ENCODE measurements at regions not wholly inside any gene's neighbourhood (a gene's known extent, or its start where the extent isn't known, plus 50 kb on each side); places are given as distances from the start of the nearest gene placed in this dataset.
"Not testable (repeated sequence)": the region's sequence is repeated elsewhere in the genome, so short reads cannot be mapped to it uniquely, and the experiment has no call there.

GRCh38 chr1:219070395-219070794, 103.3 kb upstream of the LYPLAL1 start:
- not testable (repeated sequence) for H3K4me1 ChIP-seq (ENCODE audit: control insufficient read depth, insufficient read depth, low read length); H3K27me3 ChIP-seq (ENCODE audit: control insufficient read depth, insufficient read depth, low read length)

GRCh38 chr1:219071209-219071608, 102.5 kb upstream of the LYPLAL1 start:
- H3K4me1 ChIP-seq (ENCODE audit: control insufficient read depth, insufficient read depth, low read length): peaks cover 3% of the 10 kb centered on the region
- H3K36me3 ChIP-seq (ENCODE audit: control insufficient read depth, insufficient read depth, low read length): no peaks in the 10 kb centered on the region
- no peaks in the 10 kb centered on the region for H3K27me3 ChIP-seq (ENCODE audit: control insufficient read depth, insufficient read depth, low read length)
- H3K27ac ChIP-seq (ENCODE audit: low read depth, low read length): no peak overlapping the region
- no peak overlapping the region for H3K9ac ChIP-seq (ENCODE audit: low read length)
- no peak overlapping the region for H3K4me3 ChIP-seq (ENCODE audit: low read length)

More at GRCh38 chr1:219070395-219070794, 103.3 kb upstream of the LYPLAL1 start:
- not testable (repeated sequence) for H3K27ac ChIP-seq (ENCODE audit: low read depth, low read length); H3K9ac ChIP-seq (ENCODE audit: low read length); H3K4me3 ChIP-seq (ENCODE audit: low read length); H3K36me3 ChIP-seq (ENCODE audit: control insufficient read depth, insufficient read depth, low read length)

GRCh38 chr1:219072329-219072728, 101.3 kb upstream of the LYPLAL1 start:
- Histone ChIP-seq H3K9ac (ENCODE audit: low read length) (no peak overlapping the region), H3K4me3 (ENCODE audit: low read length) (no peak overlapping the region), H3K4me1 (ENCODE audit: control insufficient read depth, insufficient read depth, low read length) (peaks cover 2% of the 10 kb centered on the region), H3K27ac (ENCODE audit: low read depth, low read length) (no peak overlapping the region), H3K27me3 (ENCODE audit: control insufficient read depth, insufficient read depth, low read length) (no peaks in the 10 kb centered on the region), H3K36me3 (ENCODE audit: control insufficient read depth, insufficient read depth, low read length) (no peaks in the 10 kb centered on the region)

- Histone ChIP-seq H3K27me3 (ENCODE audit: control insufficient read depth, insufficient read depth, low read length) (no peaks in the 10 kb centered on the region), H3K4me3 (ENCODE audit: low read length) (no peak overlapping the region), H3K27ac (ENCODE audit: low read depth, low read length) (no peak overlapping the region)
Observed at GRCh38 chr1:219074084-219074728, 99.5 kb upstream of the LYPLAL1 start.

GRCh38 chr1:219075121-219075879, 98.4 kb upstream of the LYPLAL1 start:
- Histone ChIP-seq H3K27ac (ENCODE audit: low read depth, low read length) (no peak overlapping the region), H3K27me3 (ENCODE audit: control insufficient read depth, insufficient read depth, low read length) (no peaks in the 10 kb centered on the region), H3K36me3 (ENCODE audit: control insufficient read depth, insufficient read depth, low read length) (no peaks in the 10 kb centered on the region), H3K4me3 (ENCODE audit: low read length) (no peak overlapping the region), H3K9ac (ENCODE audit: low read length) (no peak overlapping the region), H3K4me1 (ENCODE audit: control insufficient read depth, insufficient read depth, low read length) (no peaks in the 10 kb centered on the region)

More at GRCh38 chr1:219074084-219074728, 99.5 kb upstream of the LYPLAL1 start:
- Histone ChIP-seq H3K36me3 (ENCODE audit: control insufficient read depth, insufficient read depth, low read length) (no peaks in the 10 kb centered on the region), H3K4me1 (ENCODE audit: control insufficient read depth, insufficient read depth, low read length) (no peaks in the 10 kb centered on the region), H3K9ac (ENCODE audit: low read length) (no peak overlapping the region)

GRCh38 chr1:219076326-219076937, 97.2 kb upstream of the LYPLAL1 start:
- Histone ChIP-seq H3K27me3 (ENCODE audit: control insufficient read depth, insufficient read depth, low read length) (no peaks in the 10 kb centered on the region), H3K4me3 (ENCODE audit: low read length) (no peak overlapping the region), H3K9ac (ENCODE audit: low read length) (no peak overlapping the region), H3K4me1 (ENCODE audit: control insufficient read depth, insufficient read depth, low read length) (no peaks in the 10 kb centered on the region), H3K27ac (ENCODE audit: low read depth, low read length) (no peak overlapping the region), H3K36me3 (ENCODE audit: control insufficient read depth, insufficient read depth, low read length) (no peaks in the 10 kb centered on the region)

- H3K27ac ChIP-seq (ENCODE audit: low read depth, low read length); H3K4me1 ChIP-seq (ENCODE audit: control insufficient read depth, insufficient read depth, low read length); H3K9ac ChIP-seq (ENCODE audit: low read length); H3K4me3 ChIP-seq (ENCODE audit: low read length); H3K27me3 ChIP-seq (ENCODE audit: control insufficient read depth, insufficient read depth, low read length); H3K36me3 ChIP-seq (ENCODE audit: control insufficient read depth, insufficient read depth, low read length): not testable (repeated sequence)
Observed at GRCh38 chr1:219077767-219078166, 95.9 kb upstream of the LYPLAL1 start.

GRCh38 chr1:219081943-219082925, 91.4 kb upstream of the LYPLAL1 start:
- no peak overlapping the region for H3K4me3 ChIP-seq (ENCODE audit: low read length)
- H3K4me1 ChIP-seq (ENCODE audit: control insufficient read depth, insufficient read depth, low read length): no peaks in the 10 kb centered on the region
- no peak overlapping the region for H3K27ac ChIP-seq (ENCODE audit: low read depth, low read length)
- no peaks in the 10 kb centered on the region for H3K36me3 ChIP-seq (ENCODE audit: control insufficient read depth, insufficient read depth, low read length)
- H3K27me3 ChIP-seq (ENCODE audit: control insufficient read depth, insufficient read depth, low read length): no peaks in the 10 kb centered on the region
- H3K9ac ChIP-seq (ENCODE audit: low read length): no peak overlapping the region

GRCh38 chr1:219083631-219084030, 90.0 kb upstream of the LYPLAL1 start:
- H3K36me3 ChIP-seq (ENCODE audit: control insufficient read depth, insufficient read depth, low read length): no peaks in the 10 kb centered on the region
- H3K4me1 ChIP-seq (ENCODE audit: control insufficient read depth, insufficient read depth, low read length): no peaks in the 10 kb centered on the region
- H3K9ac ChIP-seq (ENCODE audit: low read length): no peak overlapping the region
- H3K27me3 ChIP-seq (ENCODE audit: control insufficient read depth, insufficient read depth, low read length): no peaks in the 10 kb centered on the region
- no peak overlapping the region for H3K27ac ChIP-seq (ENCODE audit: low read depth, low read length)
- no peak overlapping the region for H3K4me3 ChIP-seq (ENCODE audit: low read length)

GRCh38 chr1:219085082-219085481, 88.6 kb upstream of the LYPLAL1 start:
- Histone ChIP-seq H3K27ac (ENCODE audit: low read depth, low read length) (no peak overlapping the region), H3K9ac (ENCODE audit: low read length) (no peak overlapping the region), H3K4me1 (ENCODE audit: control insufficient read depth, insufficient read depth, low read length) (no peaks in the 10 kb centered on the region), H3K27me3 (ENCODE audit: control insufficient read depth, insufficient read depth, low read length) (no peaks in the 10 kb centered on the region), H3K36me3 (ENCODE audit: control insufficient read depth, insufficient read depth, low read length) (no peaks in the 10 kb centered on the region), H3K4me3 (ENCODE audit: low read length) (no peak overlapping the region)

- Histone ChIP-seq H3K27me3 (ENCODE audit: control insufficient read depth, insufficient read depth, low read length) (no peaks in the 10 kb centered on the region), H3K9ac (ENCODE audit: low read length) (no peak overlapping the region), H3K27ac (ENCODE audit: low read depth, low read length) (no peak overlapping the region), H3K36me3 (ENCODE audit: control insufficient read depth, insufficient read depth, low read length) (no peaks in the 10 kb centered on the region), H3K4me3 (ENCODE audit: low read length) (no peak overlapping the region), H3K4me1 (ENCODE audit: control insufficient read depth, insufficient read depth, low read length) (no peaks in the 10 kb centered on the region)
Observed at GRCh38 chr1:219085988-219086387, 87.7 kb upstream of the LYPLAL1 start.

- Histone ChIP-seq H3K9ac (ENCODE audit: low read length) (no peak overlapping the region), H3K4me3 (ENCODE audit: low read length) (no peak overlapping the region), H3K36me3 (ENCODE audit: control insufficient read depth, insufficient read depth, low read length) (no peaks in the 10 kb centered on the region), H3K27me3 (ENCODE audit: control insufficient read depth, insufficient read depth, low read length) (no peaks in the 10 kb centered on the region), H3K4me1 (ENCODE audit: control insufficient read depth, insufficient read depth, low read length) (no peaks in the 10 kb centered on the region), H3K27ac (ENCODE audit: low read depth, low read length) (no peak overlapping the region)
Observed at GRCh38 chr1:219086956-219087469, 86.7 kb upstream of the LYPLAL1 start.

Measured in rectal smooth muscle tissue (tissue), 1 donor.